Mesendoderm (in vitro differentiated cells): ENCODE measurements at regions not wholly inside any gene's neighbourhood (a gene's known extent, or its start where the extent isn't known, plus 50 kb on each side); places are given as distances from the start of the nearest gene placed in this dataset.
"Not testable (repeated sequence)": the region's sequence is repeated elsewhere in the genome, so short reads cannot be mapped to it uniquely, and the experiment has no call there.

ENCODE experiments used
- DNase-seq: peaks from one replicate; pipeline ENCODE4 v3.0.0; 2013
- H2AK5ac ChIP-seq: 2 replicates; pipeline ENCODE4 v1.6.1; 2013; ENCODE audit warnings: low read length, inconsistent platforms
- H2BK120ac ChIP-seq: 2 replicates; pipeline ENCODE4 v1.6.1; 2013; ENCODE audit warnings: low read depth, mild to moderate bottlenecking, low read length, moderate library complexity, mixed read lengths
- H2BK15ac ChIP-seq: replicated peaks from 2 replicates; pipeline ENCODE4 v1.6.1; 2013; ENCODE audit warnings: low read depth, mild to moderate bottlenecking, moderate library complexity
- H2BK5ac ChIP-seq: 2 replicates; pipeline ENCODE4 v1.6.1; 2013; ENCODE audit warnings: low read length, inconsistent platforms
- H3K18ac ChIP-seq: 2 replicates; pipeline ENCODE4 v1.6.1; 2013; ENCODE audit warnings: mild to moderate bottlenecking, low read length, mixed read lengths
- H3K23ac ChIP-seq: one replicate; pipeline ENCODE4 v1.6.1; 2013; ENCODE audit warnings: low read length
- H3K27ac ChIP-seq: 2 replicates; pipeline ENCODE4 v1.5.1; 2013; ENCODE audit warnings: low read depth, mild to moderate bottlenecking, inconsistent platforms, low read length, moderate library complexity
- H3K27me3 ChIP-seq: 2 replicates; pipeline ENCODE4 v1.6.1; 2013; ENCODE audit warnings: low read length, control low read depth, mild to moderate bottlenecking, inconsistent platforms; ENCODE audit not compliant: insufficient read depth, poor library complexity
- H3K36me3 ChIP-seq: 2 replicates; pipeline ENCODE4 v1.6.1; 2013; ENCODE audit warnings: low read length, inconsistent platforms; ENCODE audit not compliant: control insufficient read depth, insufficient read depth
- H3K4ac ChIP-seq: one replicate; pipeline ENCODE4 v1.6.1; 2013; ENCODE audit warnings: low read depth, mild to moderate bottlenecking, low read length, moderate library complexity
- H3K4me1 ChIP-seq: 2 replicates; pipeline ENCODE4 v1.6.1; 2013; ENCODE audit warnings: low read depth, low read length, inconsistent platforms; ENCODE audit not compliant: control insufficient read depth
- H3K4me2 ChIP-seq: 2 replicates; pipeline ENCODE4 v1.6.1; 2013; ENCODE audit warnings: low read length
- H3K4me3 ChIP-seq: 2 replicates; pipeline ENCODE4 v1.5.1; 2013; ENCODE audit warnings: mild to moderate bottlenecking, low read length
- H3K56ac ChIP-seq: one replicate; pipeline ENCODE4 v1.6.1; 2013; ENCODE audit warnings: low read length
- H3K79me1 ChIP-seq: 2 replicates; pipeline ENCODE4 v1.6.1; 2013; ENCODE audit warnings: low read length, inconsistent platforms
- H3K79me2 ChIP-seq: 2 replicates; pipeline ENCODE4 v1.6.1; 2013; ENCODE audit warnings: mild to moderate bottlenecking, low read length; ENCODE audit not compliant: control insufficient read depth, insufficient read depth
- H3K9ac ChIP-seq: 2 replicates; pipeline ENCODE4 v1.6.1; 2013; ENCODE audit warnings: low read length, inconsistent platforms
- H4K5ac ChIP-seq: one replicate; pipeline ENCODE4 v1.6.1; 2013; ENCODE audit warnings: low read length
- H4K8ac ChIP-seq: one replicate; pipeline ENCODE4 v1.6.1; 2013; ENCODE audit warnings: low read depth, mild to moderate bottlenecking, control low read depth, low read length, moderate library complexity
- WGBS: extraction: QIAGEN DNeasy Blood & Tissue Kit; methylation state at CpG from one replicate; pipeline ENCODE4 v1.1.7; 2013; ENCODE audit warnings: low lambda C conversion rate, missing lambda C conversion rate; ENCODE audit not compliant: insufficient coverage; ENCODE audit errors: extremely low coverage; 5-methylcytosine and 5-hydroxymethylcytosine counted together

DNA sequence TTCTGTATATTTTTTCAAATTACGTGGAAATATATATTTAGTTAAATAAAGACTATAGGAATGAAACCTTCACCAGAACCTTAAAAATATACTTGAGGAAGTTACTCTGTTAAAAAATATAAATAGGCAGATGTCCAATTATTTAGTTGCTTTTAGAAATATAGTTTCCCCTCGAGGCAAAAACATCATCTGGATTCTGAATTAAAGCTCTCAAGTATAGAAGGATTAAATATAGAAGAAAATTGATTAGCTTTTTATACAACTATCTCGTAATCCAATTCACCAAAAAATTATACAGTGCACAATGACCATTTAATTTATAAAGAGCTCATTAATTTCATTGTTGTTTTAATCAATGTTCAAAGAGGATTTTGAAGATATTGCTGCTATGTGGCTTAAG, 601.4 kb downstream of the GABRG2 start:
- no peak overlapping the region for H3K4ac ChIP-seq
- no peak overlapping the region for H3K56ac ChIP-seq
- H3K4me2 ChIP-seq: no peak overlapping the region
- no CpG with 5 or more reads among the region's 3 CpGs for WGBS
- no peak for DNase-seq
- H3K79me1 ChIP-seq: no peaks in the 10 kb centered on the region
- no peak overlapping the region for H3K27ac ChIP-seq
- no peak overlapping the region for H2BK15ac ChIP-seq
- H3K4me3 ChIP-seq: no peak overlapping the region
- no peak overlapping the region for H4K5ac ChIP-seq
- no peaks in the 10 kb centered on the region for H3K4me1 ChIP-seq
- no peak overlapping the region for H2BK120ac ChIP-seq
- H3K23ac ChIP-seq: no peak overlapping the region
- H3K36me3 ChIP-seq: no peaks in the 10 kb centered on the region
- no peak overlapping the region for H3K18ac ChIP-seq
- no peak overlapping the region for H4K8ac ChIP-seq
- no peak overlapping the region for H3K9ac ChIP-seq
- no peak overlapping the region for H2BK5ac ChIP-seq
- no peak overlapping the region for H2AK5ac ChIP-seq
- no peaks in the 10 kb centered on the region for H3K79me2 ChIP-seq
- no peaks in the 10 kb centered on the region for H3K27me3 ChIP-seq

DNA sequence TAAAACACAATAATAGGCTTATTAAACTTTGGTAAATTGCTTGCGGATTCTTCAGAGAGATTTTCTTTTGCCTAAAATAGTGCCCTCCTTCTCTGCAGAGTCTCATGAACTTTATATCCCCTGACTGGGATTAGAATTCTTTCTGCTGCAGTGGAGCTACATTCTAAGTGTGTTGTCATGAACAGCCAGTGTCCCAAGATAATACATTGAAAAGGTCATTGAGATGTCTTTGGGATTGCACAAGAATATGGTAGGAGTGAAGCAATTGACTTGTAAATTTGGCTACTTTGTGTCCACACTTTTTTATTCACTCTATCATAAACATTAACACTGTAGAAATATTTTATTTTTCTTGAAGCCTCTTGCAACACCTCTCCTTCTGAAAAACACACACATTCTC, 604.5 kb downstream of the GABRG2 start:
- Histone ChIP-seq H4K5ac (no peak overlapping the region), H3K18ac (no peak overlapping the region), H3K23ac (no peak overlapping the region), H3K79me1 (no peaks in the 10 kb centered on the region), H4K8ac (no peak overlapping the region), H3K36me3 (no peaks in the 10 kb centered on the region), H2BK15ac (no peak overlapping the region), H3K27ac (no peak overlapping the region), H3K4me2 (no peak overlapping the region), H3K56ac (no peak overlapping the region), H3K9ac (no peak overlapping the region), H3K4me1 (no peaks in the 10 kb centered on the region), H2AK5ac (no peak overlapping the region), H3K4me3 (no peak overlapping the region), H3K4ac (no peak overlapping the region), H3K27me3 (no peaks in the 10 kb centered on the region), H3K79me2 (no peaks in the 10 kb centered on the region), H2BK120ac (no peak overlapping the region), H2BK5ac (no peak overlapping the region)
- no peak for DNase-seq
- WGBS: no CpG with 5 or more reads among the region's 1 CpG

DNA sequence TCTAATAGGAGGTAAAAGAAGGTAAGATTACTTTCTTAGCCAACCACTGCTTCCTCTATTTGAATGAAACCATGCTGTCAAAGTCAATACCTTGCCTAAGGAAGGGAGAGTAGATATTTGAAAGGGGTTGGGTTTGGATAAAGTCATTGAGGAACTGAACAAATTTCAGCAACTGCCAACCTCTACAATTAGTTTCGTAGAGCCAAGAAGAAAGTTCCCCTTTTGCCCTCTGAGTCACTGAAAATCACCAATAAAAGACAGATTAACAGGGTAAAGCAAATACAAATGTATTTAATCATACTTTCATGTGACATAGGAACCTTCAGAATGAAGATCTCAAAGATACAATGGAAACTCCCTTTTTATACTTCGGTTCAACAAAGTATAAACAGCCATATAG, 615.7 kb downstream of the GABRG2 start:
- H2BK120ac ChIP-seq: no peak overlapping the region
- no peak overlapping the region for H4K8ac ChIP-seq
- no peak overlapping the region for H4K5ac ChIP-seq
- H3K27me3 ChIP-seq: no peaks in the 10 kb centered on the region
- H3K79me1 ChIP-seq: no peaks in the 10 kb centered on the region
- H3K27ac ChIP-seq: no peak overlapping the region
- no peak overlapping the region for H3K56ac ChIP-seq
- H3K18ac ChIP-seq: no peak overlapping the region
- no peak overlapping the region for H3K9ac ChIP-seq
- H3K4me2 ChIP-seq: no peak overlapping the region
- WGBS: no CpG with 5 or more reads among the region's 2 CpGs
- DNase-seq: no peak
- no peak overlapping the region for H3K4ac ChIP-seq
- no peak overlapping the region for H3K4me3 ChIP-seq
- no peak overlapping the region for H2BK15ac ChIP-seq
- no peak overlapping the region for H3K23ac ChIP-seq
- H3K79me2 ChIP-seq: no peaks in the 10 kb centered on the region
- no peak overlapping the region for H2BK5ac ChIP-seq
- H3K4me1 ChIP-seq: no peaks in the 10 kb centered on the region
- no peaks in the 10 kb centered on the region for H3K36me3 ChIP-seq
- H2AK5ac ChIP-seq: no peak overlapping the region

DNA sequence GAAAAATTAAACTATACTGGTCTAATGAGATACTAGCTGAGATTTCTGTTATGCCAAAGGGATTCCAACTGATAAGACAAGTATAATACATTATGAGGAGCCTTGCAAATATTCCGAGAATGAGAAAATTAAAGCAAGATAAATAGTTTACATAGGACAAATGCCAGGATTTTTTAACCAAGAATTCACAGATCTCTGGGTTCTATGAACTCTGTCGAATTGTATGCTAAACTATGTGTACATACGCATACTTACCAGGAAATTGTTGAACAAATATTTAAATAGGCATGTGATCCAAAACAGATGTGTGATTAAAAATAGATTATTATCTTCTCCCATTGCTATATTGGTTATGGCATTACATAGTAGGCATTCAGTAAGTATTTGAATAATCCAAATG, 616.6 kb downstream of the GABRG2 start:
- Histone ChIP-seq H3K79me2 (no peaks in the 10 kb centered on the region), H3K4ac (no peak overlapping the region), H4K5ac (no peak overlapping the region), H3K4me3 (no peak overlapping the region), H3K56ac (no peak overlapping the region), H3K36me3 (no peaks in the 10 kb centered on the region), H3K23ac (no peak overlapping the region), H3K27me3 (no peaks in the 10 kb centered on the region), H3K9ac (no peak overlapping the region), H4K8ac (no peak overlapping the region), H3K18ac (no peak overlapping the region), H2BK5ac (no peak overlapping the region), H3K4me1 (no peaks in the 10 kb centered on the region), H2AK5ac (no peak overlapping the region), H3K27ac (no peak overlapping the region), H3K4me2 (no peak overlapping the region), H2BK120ac (no peak overlapping the region), H3K79me1 (no peaks in the 10 kb centered on the region), H2BK15ac (no peak overlapping the region)
- DNase-seq: no peak
- no CpG with 5 or more reads among the region's 3 CpGs for WGBS

DNA sequence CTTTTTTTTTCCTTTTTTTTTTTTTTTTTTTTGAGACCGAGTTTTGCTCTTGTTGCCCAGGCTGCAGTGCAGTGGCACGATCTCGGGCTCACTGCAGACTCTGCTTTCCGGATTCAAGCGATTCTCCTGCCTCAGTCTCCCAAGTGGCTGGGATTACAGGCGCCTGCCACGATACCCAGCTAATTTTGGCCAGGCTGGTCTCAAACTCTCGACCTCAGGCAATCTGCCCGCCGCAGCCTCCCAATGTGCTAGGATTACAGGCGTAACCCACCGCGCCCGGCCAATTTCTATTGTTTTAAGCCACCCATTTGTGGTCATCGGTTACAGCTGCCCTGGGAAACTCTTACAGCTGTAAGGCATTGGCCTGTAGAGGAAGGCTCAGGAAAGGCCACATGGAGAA, 617.7 kb downstream of the GABRG2 start:
- Histone ChIP-seq H3K4ac (no peak overlapping the region), H3K9ac (no peak overlapping the region), H4K5ac (no peak overlapping the region), H3K79me2 (no peaks in the 10 kb centered on the region), H4K8ac (no peak overlapping the region), H3K56ac (no peak overlapping the region), H3K27ac (no peak overlapping the region), H3K36me3 (no peaks in the 10 kb centered on the region), H3K18ac (no peak overlapping the region), H2AK5ac (no peak overlapping the region), H2BK5ac (no peak overlapping the region), H3K4me1 (no peaks in the 10 kb centered on the region), H3K79me1 (no peaks in the 10 kb centered on the region), H3K4me3 (no peak overlapping the region), H3K23ac (no peak overlapping the region), H3K4me2 (no peak overlapping the region), H2BK15ac (no peak overlapping the region), H2BK120ac (no peak overlapping the region), H3K27me3 (no peaks in the 10 kb centered on the region)
- no peak for DNase-seq
- no CpG with 5 or more reads among the region's 15 CpGs for WGBS

DNA sequence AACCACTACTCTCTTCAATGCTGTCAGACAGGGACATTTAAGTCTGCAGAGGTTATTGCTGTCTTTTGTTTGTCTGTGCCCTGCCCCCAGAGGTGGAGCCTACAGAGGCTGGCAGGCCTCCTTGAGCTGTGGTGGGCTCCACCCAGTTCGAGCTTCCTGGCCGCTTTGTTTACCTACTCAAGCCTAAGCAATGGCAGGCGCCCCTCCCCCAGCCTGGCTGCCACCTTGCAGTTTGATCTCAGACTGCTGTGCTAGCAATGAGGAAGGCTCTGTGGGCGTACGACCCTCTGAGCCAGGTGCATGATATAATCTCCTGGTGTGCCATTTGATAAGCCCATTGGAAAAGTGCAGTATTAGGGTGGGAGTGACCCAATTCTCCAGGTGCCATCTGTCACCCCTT, 628.7 kb downstream of the GABRG2 start:
- H2BK5ac ChIP-seq, H3K23ac ChIP-seq, H3K9ac ChIP-seq, H3K4me2 ChIP-seq, H2AK5ac ChIP-seq, H3K27me3 ChIP-seq, H3K18ac ChIP-seq, H3K4me3 ChIP-seq, H3K56ac ChIP-seq, H3K79me2 ChIP-seq, H3K4me1 ChIP-seq, DNase-seq, H2BK120ac ChIP-seq, H2BK15ac ChIP-seq, H3K36me3 ChIP-seq, H3K79me1 ChIP-seq, H4K5ac ChIP-seq, H3K4ac ChIP-seq, H3K27ac ChIP-seq, H4K8ac ChIP-seq: not testable (repeated sequence)
- WGBS: no CpG with 5 or more reads among the region's 5 CpGs
